ENCODE measurements at regions not wholly inside any gene's neighbourhood (a gene's known extent, or its start where the extent isn't known, plus 50 kb on each side); places are given as distances from the start of the nearest gene placed in this dataset.
A peak's percentile ranks its signal among the peaks of the same experiment; 100 is the strongest.

DNA sequence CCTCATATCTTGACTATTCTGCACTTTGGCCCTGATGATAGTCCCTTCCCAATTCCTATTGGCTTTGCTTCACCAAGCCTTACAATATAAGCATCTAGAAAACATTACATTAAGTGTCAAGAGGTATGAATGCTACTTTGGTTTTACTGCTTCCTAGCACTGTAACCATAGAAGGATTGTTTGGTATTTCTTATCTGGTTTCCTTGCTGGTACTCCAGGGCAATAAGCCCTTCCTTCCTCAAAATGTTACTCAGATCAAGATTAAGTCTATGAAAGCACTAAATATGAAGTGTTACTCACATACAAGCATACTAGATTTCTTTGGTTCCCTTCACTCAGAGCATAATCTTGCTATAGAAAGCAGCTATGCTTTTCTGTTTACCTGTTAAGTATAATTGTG is 492.5 kb downstream of the ETV1 start:
- no peaks in the 10 kb centered on the region for H3K4me1 ChIP-seq
- FAIRE-seq = no peak
- no peak overlapping the region for H3K27ac ChIP-seq
- no peak for ATAC-seq
- DNase-seq = no peak
- no peaks in the 10 kb centered on the region for H3K9me3 ChIP-seq
- no peaks in the 10 kb centered on the region for H3K36me3 ChIP-seq
- intact Hi-C loops (cut with DNase I) = no loop called here
- TF ChIP-seq CTCF (IDR thresholded peaks at IDR 0.05) = no peak
- no peak overlapping the region for H3K4me3 ChIP-seq
- H3K27me3 ChIP-seq = no peaks in the 10 kb centered on the region

DNA sequence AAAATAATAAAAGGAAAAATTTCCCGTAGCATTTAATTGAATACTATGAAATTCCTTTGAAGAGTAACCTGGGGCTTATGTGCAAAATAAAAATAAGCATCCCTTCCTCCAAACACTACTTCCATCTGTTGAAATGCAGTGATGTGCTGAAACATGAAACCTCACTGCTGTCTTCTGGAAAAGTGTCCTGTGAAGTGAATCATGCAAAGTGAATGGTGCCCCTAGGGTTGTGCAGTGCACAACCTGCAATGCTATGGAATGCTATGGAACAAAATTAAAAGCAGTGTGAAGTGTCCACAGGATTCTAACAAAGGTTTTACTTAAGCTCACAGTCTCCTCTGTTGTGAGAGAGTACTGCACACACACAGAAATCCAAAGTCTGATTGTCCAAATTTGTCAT is 480.9 kb downstream of the ETV1 start:
- 54 to 62% methylated on average over 1 of the region's 1 CpG for WGBS, 2 donors
- intact Hi-C loops (cut with DNase I) = no loop called here

GRCh38 chr7:13518738-13519137 is 470.7 kb downstream of the ETV1 start:
- no peak for DNase-seq
- intact Hi-C loops (cut with DNase I) = no loop called here
- ATAC-seq = no peak
- peaks cover 5 to 12% (median 9%) of the 10 kb centered on the region in 3 donors for H3K4me1 ChIP-seq
- no peaks in the 10 kb centered on the region for H3K36me3 ChIP-seq
- 95 to 100% methylated on average over 1 of the region's 1 CpG for WGBS, 2 donors
- no peaks in the 10 kb centered on the region for H3K27me3 ChIP-seq
- no peak overlapping the region for H3K4me3 ChIP-seq
- no peak for TF ChIP-seq CTCF (IDR thresholded peaks at IDR 0.05)
- H3K27ac ChIP-seq = no peak overlapping the region
- FAIRE-seq = peak; percentile 13
- no peaks in the 10 kb centered on the region for H3K9me3 ChIP-seq

More for the DNA sequence above, 480.9 kb downstream of the ETV1 start:
- no peaks in the 10 kb centered on the region for H3K27me3 ChIP-seq
- H3K4me3 ChIP-seq = no peak overlapping the region
- TF ChIP-seq CTCF (IDR thresholded peaks at IDR 0.05) = no peak
- H3K27ac ChIP-seq = no peak overlapping the region
- no peaks in the 10 kb centered on the region for H3K4me1 ChIP-seq
- ATAC-seq (no peak), FAIRE-seq (no peak), DNase-seq (no peak)
- H3K36me3 ChIP-seq = no peaks in the 10 kb centered on the region
- H3K9me3 ChIP-seq = no peaks in the 10 kb centered on the region

DNA sequence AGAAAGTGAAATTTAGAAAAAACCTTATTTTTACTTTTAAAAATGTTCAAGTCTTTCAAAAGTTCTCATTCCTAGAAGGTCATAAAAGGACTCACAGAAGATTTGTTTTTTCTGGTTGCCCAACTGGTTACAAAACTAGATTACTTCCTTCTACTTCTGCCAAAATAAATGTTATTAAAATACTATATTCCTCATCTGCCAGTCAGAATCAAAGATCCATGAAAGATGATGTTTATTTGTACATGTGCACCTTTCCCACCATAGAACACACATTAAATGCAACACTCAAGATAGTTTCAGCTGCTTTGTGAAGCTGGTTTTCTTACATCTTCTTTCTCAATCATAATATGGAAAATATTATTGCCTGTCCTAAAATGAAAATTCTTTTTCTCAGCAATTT is 465.4 kb downstream of the ETV1 start:
- no peak for TF ChIP-seq CTCF (IDR thresholded peaks at IDR 0.05)
- no peak for DNase-seq
- peaks cover 7 to 13% (median 9%) of the 10 kb centered on the region in 3 donors for H3K4me1 ChIP-seq
- no peaks in the 10 kb centered on the region for H3K27me3 ChIP-seq
- peak overlapping the region in 3 of 4 donors; percentile 50 to 60 (median 59) for H3K27ac ChIP-seq
- intact Hi-C loops (cut with DNase I) = no loop called here
- FAIRE-seq = no peak
- peak; percentile 91 to 95 (median 93) for ATAC-seq
- H3K36me3 ChIP-seq = no peaks in the 10 kb centered on the region
- peak overlapping the region in 1 of 4 donors; percentile 17 for H3K4me3 ChIP-seq
- H3K9me3 ChIP-seq = no peaks in the 10 kb centered on the region

- no peak overlapping the region for H3K27ac ChIP-seq
- DNase-seq (no peak), FAIRE-seq (no peak), ATAC-seq (no peak)
- intact Hi-C loops (cut with DNase I) = no loop called here
- H3K9me3 ChIP-seq = no peaks in the 10 kb centered on the region
- no peaks in the 10 kb centered on the region for H3K36me3 ChIP-seq
- no peaks in the 10 kb centered on the region for H3K4me1 ChIP-seq
- WGBS, 2 donors = 44 to 47% methylated on average over 5 of the region's 5 CpGs
- H3K27me3 ChIP-seq = no peaks in the 10 kb centered on the region
- no peak overlapping the region for H3K4me3 ChIP-seq
- TF ChIP-seq CTCF (IDR thresholded peaks at IDR 0.05) = no peak
Measured at GRCh38 chr7:13532028-13532753, 457.3 kb downstream of the ETV1 start.
